Fibroblast of peridontal ligament (primary cell): ENCODE measurements at regions not wholly inside any gene's neighbourhood (a gene's known extent, or its start where the extent isn't known, plus 50 kb on each side); places are given as distances from the start of the nearest gene placed in this dataset.

Experiments
- DNase-seq: peaks from one replicate; pipeline ENCODE4 v3.0.0-alpha.2; 2010; ENCODE audit errors: extremely low read depth

DNA sequence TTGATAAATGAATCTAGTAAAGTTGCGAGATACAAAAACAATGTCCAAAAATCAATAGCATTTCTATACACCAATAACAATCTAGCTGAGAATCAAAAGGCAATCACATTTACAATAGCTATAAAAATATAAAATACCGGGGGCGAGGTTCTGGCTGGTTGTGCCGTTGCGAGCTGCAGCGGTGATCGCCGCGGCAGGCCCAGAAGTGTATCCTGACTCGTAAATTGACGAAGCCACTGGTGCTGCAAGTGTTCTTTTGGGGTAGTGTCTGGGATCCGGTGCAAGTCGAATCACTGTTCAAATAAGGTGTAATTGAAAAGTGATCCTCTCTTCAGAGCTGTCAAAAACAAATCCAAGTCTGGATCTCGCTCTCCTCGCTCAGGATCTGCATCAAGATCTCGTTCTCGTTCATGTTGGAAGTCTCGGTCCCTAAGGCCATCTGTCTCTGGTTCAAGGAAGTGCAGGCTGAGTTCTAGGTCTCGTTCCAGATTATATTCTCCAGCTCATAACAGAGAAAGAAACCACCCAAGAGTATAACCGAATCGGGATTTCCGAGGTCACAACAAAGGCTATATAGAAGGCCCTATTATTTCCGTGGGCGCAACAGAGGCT lies 80.1 kb upstream of the STT3B start:
- DNase-seq, result no peak

- DNase-seq, result no peak
These were observed 79.3 kb upstream of the STT3B start for GRCh38 chr3:31453430-31453829.

DNA sequence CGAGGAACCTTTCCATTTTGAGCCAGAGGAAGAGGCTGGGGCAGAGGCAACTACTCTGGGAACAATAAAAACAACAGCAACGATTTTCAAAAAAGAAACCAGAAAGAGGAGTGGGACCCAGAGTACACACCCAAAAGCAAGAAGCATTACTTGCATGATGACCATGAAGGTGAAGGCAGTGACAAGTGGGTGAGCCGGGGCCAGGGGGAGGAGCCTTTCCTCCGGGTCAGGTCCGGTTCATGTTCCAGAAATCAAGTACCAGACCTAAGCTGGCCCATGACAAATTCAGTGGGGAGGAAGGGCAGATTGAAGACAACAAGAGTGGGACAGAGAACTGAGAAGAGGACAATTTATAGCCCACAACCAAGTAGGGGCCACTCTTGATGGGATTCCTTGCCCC lies 77.2 kb upstream of the STT3B start:
- DNase-seq, result no peak

GRCh38 chr3:31456373-31456772 lies 76.4 kb upstream of the STT3B start:
- DNase-seq, result no peak

DNA sequence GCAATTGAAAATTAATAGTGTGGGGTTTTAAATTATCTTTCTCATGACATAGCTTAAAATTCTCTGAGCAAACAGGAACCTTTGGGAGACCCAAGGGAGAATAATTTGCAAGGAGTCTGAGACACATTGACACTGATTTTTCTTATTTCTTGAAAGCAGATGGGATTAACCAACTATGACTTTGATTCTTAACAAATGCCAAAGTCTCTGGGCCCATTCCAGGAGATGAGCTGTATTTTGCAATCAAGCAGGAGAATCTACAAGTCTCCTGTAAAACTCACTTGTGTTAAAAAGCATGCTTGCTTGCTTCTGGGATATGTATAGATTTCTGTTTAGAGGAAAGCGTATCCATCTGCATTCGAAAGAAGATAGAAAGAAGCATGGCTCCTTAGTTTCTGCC lies 71.3 kb upstream of the STT3B start:
- no peak for DNase-seq

DNA sequence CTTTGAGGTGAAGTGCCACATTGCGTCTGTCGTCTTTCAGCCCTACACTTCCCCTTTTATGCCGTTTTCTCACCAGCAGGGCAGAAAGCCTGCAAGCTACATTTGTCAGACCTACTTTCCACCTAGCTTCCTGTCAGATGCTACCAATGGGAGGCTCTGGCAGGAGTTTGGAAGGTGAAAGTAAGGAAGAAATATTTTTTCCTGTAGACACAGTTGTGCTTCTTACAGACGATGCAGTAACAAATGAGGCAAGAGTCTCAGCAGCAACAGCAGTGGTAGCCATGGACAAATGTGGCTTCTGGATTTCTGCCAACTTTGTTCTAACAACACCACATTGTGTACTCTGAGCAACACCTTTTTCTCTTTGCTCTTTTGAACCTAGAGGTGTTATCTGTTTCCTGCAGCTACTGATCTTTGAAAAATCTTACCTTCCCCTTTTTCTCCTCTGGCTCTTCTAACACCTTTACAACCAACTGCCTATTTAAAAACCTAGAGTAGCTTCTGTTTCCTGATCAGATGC lies 70.6 kb upstream of the STT3B start:
- DNase-seq, result no peak

GRCh38 chr3:31465999-31466398 lies 66.7 kb upstream of the STT3B start:
- peak; percentile 1 for DNase-seq

DNA sequence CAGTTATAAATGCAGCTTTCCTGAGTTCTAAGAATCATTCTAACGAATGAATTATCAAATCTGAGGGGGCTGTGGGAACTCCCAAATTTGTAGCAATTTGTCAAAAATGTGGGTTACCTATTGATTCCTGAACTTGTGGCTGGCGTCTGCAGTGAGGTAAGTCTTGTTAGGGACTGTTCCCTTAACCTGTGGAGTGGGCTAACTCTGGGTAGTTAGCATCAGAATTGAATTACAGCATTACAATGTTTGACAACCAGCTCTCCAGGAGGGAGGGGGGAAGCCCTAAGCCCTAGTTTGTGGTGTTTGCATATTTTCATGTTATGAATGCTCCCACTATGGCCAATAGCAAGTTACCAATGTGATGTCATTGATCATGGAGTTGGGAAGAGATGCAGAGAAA lies 65.9 kb upstream of the STT3B start:
- no peak for DNase-seq

DNA sequence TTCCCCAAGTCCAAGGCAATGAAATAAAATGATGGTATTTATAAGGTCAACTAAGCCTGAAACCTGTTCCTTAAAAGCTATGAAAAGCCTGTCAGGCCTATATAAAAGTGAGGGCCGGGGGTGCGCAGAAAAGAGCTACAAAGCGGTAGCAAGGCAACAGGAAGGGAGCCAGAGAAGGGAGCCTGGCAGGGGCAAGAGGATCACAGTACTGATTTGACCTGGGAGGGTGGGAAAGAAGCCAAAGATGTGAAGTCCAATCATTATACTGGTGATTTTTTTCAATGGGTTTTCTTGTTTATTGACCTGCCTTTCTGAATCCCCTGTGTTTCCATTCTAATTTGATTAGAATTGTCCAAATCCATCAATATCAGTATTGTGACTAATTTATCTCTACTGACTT lies 64.3 kb upstream of the STT3B start:
- DNase-seq, result no peak

GRCh38 chr3:31469385-31469784 lies 63.3 kb upstream of the STT3B start:
- DNase-seq, result no peak

- DNase-seq, result no peak
These were observed 60.0 kb upstream of the STT3B start for GRCh38 chr3:31472479-31473390.

DNA sequence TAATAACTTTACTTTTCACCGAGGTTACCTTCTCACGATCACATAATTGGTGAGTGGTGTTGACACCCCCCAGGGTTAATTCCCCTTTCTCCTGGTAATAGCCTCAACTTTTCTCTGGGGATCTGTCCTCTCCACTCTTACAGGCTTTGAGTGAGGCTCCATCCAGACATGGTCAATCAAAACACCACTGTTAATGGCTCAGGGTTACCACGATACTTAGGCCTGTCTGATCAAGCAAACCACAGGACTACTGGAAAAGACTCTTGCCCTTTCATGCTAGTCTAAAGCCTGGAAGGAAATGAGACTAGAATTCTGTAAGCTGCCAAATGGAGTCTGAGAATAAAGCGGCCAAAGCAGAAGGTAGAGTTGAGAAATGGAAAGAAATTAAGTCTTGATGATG lies 56.5 kb upstream of the STT3B start:
- no peak for DNase-seq

DNA sequence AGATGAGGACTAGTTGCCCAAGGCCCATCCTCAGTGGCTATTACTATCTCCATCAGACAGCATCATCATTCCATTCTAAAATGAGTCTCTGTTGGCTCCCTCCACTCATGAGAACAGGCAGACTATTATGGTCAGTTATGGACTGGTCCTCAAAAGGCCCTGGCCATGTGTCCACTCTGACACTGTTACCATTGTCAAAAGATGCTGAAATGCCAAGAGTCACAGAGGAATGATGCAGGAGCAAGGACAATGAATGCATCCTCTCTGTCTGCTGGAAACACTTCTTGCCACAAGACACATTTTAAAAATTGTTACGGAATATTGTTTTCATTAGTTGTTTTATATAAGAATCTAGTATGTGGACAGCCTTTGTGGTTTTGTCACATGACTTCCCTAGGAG lies 53.3 kb upstream of the STT3B start:
- DNase-seq, result no peak

GRCh38 chr3:31481697-31482096 lies 51.0 kb upstream of the STT3B start:
- no peak for DNase-seq

GRCh38 chr3:31482493-31483200 lies 50.1 kb upstream of the STT3B start:
- no peak for DNase-seq
